ENCODE measurements at regions not wholly inside any gene's neighbourhood (a gene's known extent, or its start where the extent isn't known, plus 50 kb on each side); places are given as distances from the start of the nearest gene placed in this dataset.

GRCh38 chr9:28092981-28093936 is 520.0 kb upstream of the C9orf72 start:
- H2AFZ ChIP-seq (ENCODE audit: control insufficient read depth, low read depth, low read length): no peak overlapping the region

More at GRCh38 chr9:28092981-28093936, 520.0 kb upstream of the C9orf72 start:
- no peaks in the 10 kb centered on the region for H3K9me3 ChIP-seq (replicated peaks; ENCODE audit: control insufficient read depth, insufficient read depth, low read length)
- H3K4me2 ChIP-seq (ENCODE audit: control insufficient read depth, insufficient read depth): no peak overlapping the region
- ChIA-PET RAD21 (ENCODE audit: unreplicated experiment) (no interaction called here), SMC1A (ENCODE audit: uncharacterized antibody, unreplicated experiment) (no interaction called here), POLR2A (no interaction called here), CTCF (no interaction called here)
- H3K9ac ChIP-seq (ENCODE audit: control insufficient read depth, insufficient read depth, low read length): no peak overlapping the region
- WGBS (ENCODE audit: insufficient coverage, insufficient replicate concordance, low lambda C conversion rate, missing lambda C conversion rate): 13% methylated on average over 10 of the region's 10 CpGs
- H3K27ac ChIP-seq (ENCODE audit: control insufficient read depth, insufficient read depth): no peak overlapping the region
- in situ Hi-C loops (cut with MboI): no loop called here
- DNase-seq (ENCODE audit: low read depth, low spot score) (no peak), ATAC-seq (peak; percentile 54), FAIRE-seq (no peak)
- H3K27me3 ChIP-seq (replicated peaks in 1 of 2; ENCODE audit: control insufficient read depth in 2 of 2, insufficient read depth in 2 of 2, low read length in 1 of 2): no peaks in the 10 kb centered on the region
- no TSS peak for BruUV-seq (replicated peaks)
- no peak for TF ChIP-seq NR2C2 (IDR thresholded peaks at IDR 0.05; ENCODE audit: borderline replicate concordance, control insufficient read depth, insufficient read length, low read depth)
- TF ChIP-seq MYB (IDR thresholded peaks at IDR 0.05; ENCODE audit: borderline replicate concordance, low read depth, low read length): no peak
- no peak for TF ChIP-seq HDAC6 (IDR thresholded peaks at IDR 0.05; ENCODE audit: unreplicated experiment)
- no peak for TF ChIP-seq SMAD1 (IDR thresholded peaks at IDR 0.05; ENCODE audit: low read depth, partially characterized antibody)
- TF ChIP-seq ZBTB11 (CRISPR knock-in tag; IDR thresholded peaks at IDR 0.05): no peak
- no peak for TF ChIP-seq KAT2A (conservative IDR thresholded peaks at IDR 0.05; ENCODE audit: control insufficient read depth, low read depth, low read length)
- no peak for TF ChIP-seq RAD21 (IDR thresholded peaks at IDR 0.05; ENCODE audit: insufficient read depth, low read depth, low read length)
- TF ChIP-seq ZNF217 (IDR thresholded peaks at IDR 0.05): no peak
- no peak for TF ChIP-seq CHD4 (IDR thresholded peaks at IDR 0.05)
- no peak for TF ChIP-seq PAX5 (IDR thresholded peaks at IDR 0.05; ENCODE audit: borderline replicate concordance, low read depth, low read length)
- no peak for TF ChIP-seq DPF2 (IDR thresholded peaks at IDR 0.05)
- H4K20me1 ChIP-seq (ENCODE audit: control insufficient read depth, insufficient read depth): no peaks in the 10 kb centered on the region
- intact Hi-C loops (cut with micrococcal nuclease; ENCODE audit: unreplicated experiment): no loop called here
- H3K4me1 ChIP-seq (ENCODE audit: control insufficient read depth, insufficient read depth, low read length): no peaks in the 10 kb centered on the region
- H3K4me3 ChIP-seq: no peak overlapping the region
- H3K36me3 ChIP-seq (ENCODE audit: control insufficient read depth in 2 of 2, insufficient read depth in 2 of 2, low read length in 1 of 2): no peaks in the 10 kb centered on the region
- no peaks in the 10 kb centered on the region for H3K79me2 ChIP-seq (ENCODE audit: control insufficient read depth, insufficient read depth, low read length)
